ENCODE measurements at regions not wholly inside any gene's neighbourhood (a gene's known extent, or its start where the extent isn't known, plus 50 kb on each side); places are given as distances from the start of the nearest gene placed in this dataset.
A peak's percentile ranks its signal among the peaks of the same experiment; 100 is the strongest.

GRCh38 chr3:175969456-175969855, 1110.3 kb downstream of the NAALADL2 start:
- no peak for DNase-seq (ENCODE audit: low read depth)
- TF ChIP-seq, protein P1, sequence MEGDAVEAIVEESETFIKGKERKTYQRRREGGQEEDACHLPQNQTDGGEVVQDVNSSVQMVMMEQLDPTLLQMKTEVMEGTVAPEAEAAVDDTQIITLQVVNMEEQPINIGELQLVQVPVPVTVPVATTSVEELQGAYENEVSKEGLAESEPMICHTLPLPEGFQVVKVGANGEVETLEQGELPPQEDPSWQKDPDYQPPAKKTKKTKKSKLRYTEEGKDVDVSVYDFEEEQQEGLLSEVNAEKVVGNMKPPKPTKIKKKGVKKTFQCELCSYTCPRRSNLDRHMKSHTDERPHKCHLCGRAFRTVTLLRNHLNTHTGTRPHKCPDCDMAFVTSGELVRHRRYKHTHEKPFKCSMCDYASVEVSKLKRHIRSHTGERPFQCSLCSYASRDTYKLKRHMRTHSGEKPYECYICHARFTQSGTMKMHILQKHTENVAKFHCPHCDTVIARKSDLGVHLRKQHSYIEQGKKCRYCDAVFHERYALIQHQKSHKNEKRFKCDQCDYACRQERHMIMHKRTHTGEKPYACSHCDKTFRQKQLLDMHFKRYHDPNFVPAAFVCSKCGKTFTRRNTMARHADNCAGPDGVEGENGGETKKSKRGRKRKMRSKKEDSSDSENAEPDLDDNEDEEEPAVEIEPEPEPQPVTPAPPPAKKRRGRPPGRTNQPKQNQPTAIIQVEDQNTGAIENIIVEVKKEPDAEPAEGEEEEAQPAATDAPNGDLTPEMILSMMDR (IDR thresholded peaks at IDR 0.05; ENCODE audit: insufficient read depth, low read depth, low read length) = no peak
- H3K4me3 ChIP-seq (ENCODE audit: low read depth, low read length) = no peak overlapping the region

- TF ChIP-seq, protein P1 (IDR thresholded peaks at IDR 0.05; ENCODE audit: insufficient read depth, low read depth, low read length) = no peak
- DNase-seq (ENCODE audit: low read depth) = no peak
These were observed 1105.9 kb downstream of the NAALADL2 start for GRCh38 chr3:175965036-175965435.

GRCh38 chr3:175957427-175957826, 1098.3 kb downstream of the NAALADL2 start:
- DNase-seq (ENCODE audit: low read depth) = no peak
- TF ChIP-seq, protein P1 (IDR thresholded peaks at IDR 0.05; ENCODE audit: insufficient read depth, low read depth, low read length) = no peak
- H3K4me3 ChIP-seq (ENCODE audit: low read depth, low read length) = no peak overlapping the region

More at GRCh38 chr3:175965036-175965435, 1105.9 kb downstream of the NAALADL2 start:
- no peak overlapping the region for H3K4me3 ChIP-seq (ENCODE audit: low read depth, low read length)

GRCh38 chr3:175956964-175957363, 1097.8 kb downstream of the NAALADL2 start:
- DNase-seq (ENCODE audit: low read depth) = no peak
- no peak overlapping the region for H3K4me3 ChIP-seq (ENCODE audit: low read depth, low read length)
- TF ChIP-seq, protein P1 (IDR thresholded peaks at IDR 0.05; ENCODE audit: insufficient read depth, low read depth, low read length) = peak; percentile 24

- TF ChIP-seq, protein P1 (IDR thresholded peaks at IDR 0.05; ENCODE audit: insufficient read depth, low read depth, low read length) = no peak
- H3K4me3 ChIP-seq (ENCODE audit: low read depth, low read length) = no peak overlapping the region
- DNase-seq (ENCODE audit: low read depth) = peak; percentile 37
These were observed 1092.0 kb downstream of the NAALADL2 start for GRCh38 chr3:175951047-175951694.

- TF ChIP-seq, protein P1 (IDR thresholded peaks at IDR 0.05; ENCODE audit: insufficient read depth, low read depth, low read length) = no peak
- no peak for DNase-seq (ENCODE audit: low read depth)
- no peak overlapping the region for H3K4me3 ChIP-seq (ENCODE audit: low read depth, low read length)
These were observed 1088.9 kb downstream of the NAALADL2 start for GRCh38 chr3:175948041-175948440.

DNA sequence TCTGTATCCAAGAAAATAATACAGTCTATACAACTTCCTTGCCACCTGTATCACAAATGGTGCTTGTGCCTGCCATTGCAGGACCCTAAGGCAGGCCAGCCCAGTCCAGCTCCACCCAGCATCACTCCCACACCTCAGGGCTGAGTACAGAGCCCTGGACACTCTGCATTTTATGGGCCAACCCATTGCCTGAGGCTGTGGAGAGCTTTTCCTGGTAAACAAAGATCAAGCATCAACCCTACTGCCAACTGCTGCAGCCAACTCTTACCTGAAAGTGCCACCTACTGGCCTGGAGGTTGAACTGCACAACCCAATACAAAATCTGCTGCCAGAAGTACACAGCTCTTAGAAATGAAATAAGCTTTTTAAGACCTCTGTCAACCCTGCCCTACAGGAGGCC, 1082.2 kb downstream of the NAALADL2 start:
- no peak for DNase-seq (ENCODE audit: low read depth)
- TF ChIP-seq, protein P1 (IDR thresholded peaks at IDR 0.05; ENCODE audit: insufficient read depth, low read depth, low read length) = peak; percentile 30
- no peak overlapping the region for H3K4me3 ChIP-seq (ENCODE audit: low read depth, low read length)

All from fibroblast of villous mesenchyme (primary cell).